HepG2 (cell line): ENCODE measurements at regions not wholly inside any gene's neighbourhood (a gene's known extent, or its start where the extent isn't known, plus 50 kb on each side); places are given as distances from the start of the nearest gene placed in this dataset.

Experiments used
- ATAC-seq: fragments of 200-7000 bp; cut with Tn5 transposase; 3 replicates; pipeline ENCODE4 v1.9.1; 2020; ENCODE audit warnings: mild to moderate bottlenecking, moderate library complexity
- BruUV-seq: library from RNA; stranded (reverse); fragments of 400-500 nt; replicated peaks from 2 replicates; lab custom pipeline; 2021; lab: Mats Ljungman, UMichigan
- CTCF ChIA-PET: fragments of 300-600 bp; formaldehyde crosslinking; extraction: SDS; loops from one replicate; lab custom pipeline; 2021; ENCODE audit warnings: low total read pairs, inconsistent platforms, low intra/inter-chr PET ratio; lab: Yijun Ruan, JAX
- POLR2A ChIA-PET: fragments of 350-600 bp; sonication (Branson Sonifier 250); formaldehyde crosslinking; loops from one replicate; lab custom pipeline; 2020; ENCODE audit warnings: antibody characterized with exemption, inconsistent platforms; lab: Yijun Ruan, JAX
- DNase-seq: peaks from one replicate; pipeline ENCODE4 v3.0.0-alpha.2; 2015; ENCODE audit warnings: low spot score
- FAIRE-seq: peaks from 3 replicates; lab custom pipeline; 2011; peaks lifted over from hg19 to GRCh38; lab: Jason Lieb, UNC
- H2AFZ ChIP-seq: one replicate; pipeline ENCODE4 v1.6.1; 2011; ENCODE audit warnings: low read length, inconsistent platforms
- H3K27ac ChIP-seq: fragments of 300-600 bp; 3 replicates; pipeline ENCODE4 v1.8.0; 2011; ENCODE audit warnings: mixed run types, mild to moderate bottlenecking, mixed read lengths, low read length, inconsistent platforms; ENCODE audit not compliant: insufficient read depth; ENCODE audit errors: extremely low read length
- H3K27me3 ChIP-seq, 2 experiments: fragments of 200-600 bp in 1 of 2; 2 replicates in 1 of 2; 3 replicates in 1 of 2; pipeline versions ENCODE4 v1.6.0 to v1.8.0; 2011; ENCODE audit warnings: low read length in 2 of 2, mild to moderate bottlenecking in 2 of 2, moderate library complexity in 2 of 2, inconsistent platforms in 1 of 2; ENCODE audit not compliant: insufficient read depth in 2 of 2, control insufficient read depth in 1 of 2
- H3K36me3 ChIP-seq, 2 experiments: fragments of 200-600 bp in 1 of 2; replicated peaks in 1 of 2; 2 replicates in 1 of 2; 3 replicates in 1 of 2; pipeline versions ENCODE4 v1.5.1 to v1.8.0; 2011; ENCODE audit warnings: low read length in 2 of 2, inconsistent platforms in 1 of 2; ENCODE audit not compliant: insufficient read depth in 2 of 2, control insufficient read depth in 1 of 2
- H3K4me1 ChIP-seq: 2 replicates; pipeline ENCODE4 v1.5.1; 2012; ENCODE audit warnings: low read length, inconsistent platforms; ENCODE audit not compliant: insufficient read depth
- H3K4me2 ChIP-seq: 2 replicates; pipeline ENCODE4 v1.6.0; 2011; ENCODE audit warnings: low read depth, low read length, inconsistent platforms
- H3K4me3 ChIP-seq, 3 experiments: fragments of 200-600 bp in 1 of 3; sonication (generic), shearing (Covaris generic) in 1 of 3; replicated peaks in 1 of 3; 2 replicates each; pipeline ENCODE4 v1.5.1; 2011 to 2016; ENCODE audit warnings: low read length in 3 of 3, inconsistent platforms in 2 of 3, low read depth in 2 of 3, mild to moderate bottlenecking in 2 of 3, control low read depth in 1 of 3, mixed read lengths in 1 of 3; ENCODE audit not compliant: insufficient read depth in 1 of 3
- H3K79me2 ChIP-seq: one replicate; pipeline ENCODE4 v1.6.1; 2011; ENCODE audit warnings: low read length, inconsistent platforms; ENCODE audit not compliant: insufficient read depth
- H3K9ac ChIP-seq: 2 replicates; pipeline ENCODE4 v1.6.0; 2011; ENCODE audit warnings: mild to moderate bottlenecking, low read depth, low read length, inconsistent platforms; ENCODE audit not compliant: insufficient read depth
- H3K9me3 ChIP-seq: 2 replicates; pipeline ENCODE4 v1.5.1; 2012; ENCODE audit warnings: mild to moderate bottlenecking, low read length
- H4K20me1 ChIP-seq: 2 replicates; pipeline ENCODE4 v1.6.0; 2011; ENCODE audit warnings: inconsistent platforms, mild to moderate bottlenecking, low read length, moderate library complexity; ENCODE audit not compliant: insufficient read depth
- ETV5 ChIP-seq: IDR thresholded peaks from 2 replicates; pipeline ENCODE4 v1.6.1; 2018; ENCODE audit warnings: missing biosample characterization, missing genetic modification reagents, inconsistent platforms, borderline replicate concordance
- JUN ChIP-seq: sonication (generic); formaldehyde crosslinking; IDR thresholded peaks from 2 replicates; pipeline ENCODE4 v1.4.0; 2020; ENCODE audit warnings: mild to moderate bottlenecking, missing genetic modification reagents
- ZNF549 ChIP-seq: sonication (generic); formaldehyde crosslinking; IDR thresholded peaks from 2 replicates; pipeline ENCODE4 v1.5.0; 2020; ENCODE audit warnings: missing genetic modification reagents
- ZNF737 ChIP-seq: sonication (generic); formaldehyde crosslinking; IDR thresholded peaks from 2 replicates; pipeline ENCODE4 v1.5.0; 2020; ENCODE audit warnings: missing genetic modification reagents, mild to moderate bottlenecking, borderline replicate concordance
- ZNF770 ChIP-seq: sonication (generic); formaldehyde crosslinking; IDR thresholded peaks from 2 replicates; pipeline ENCODE4 v1.5.0; 2020; ENCODE audit warnings: mild to moderate bottlenecking, missing genetic modification reagents
- WGBS: methylation state at CpG from one replicate; pipeline ENCODE4 v1.1.6; 2017; ENCODE audit warnings: low lambda C conversion rate; 5-methylcytosine and 5-hydroxymethylcytosine counted together
- in situ Hi-C: cut with HindIII; loops from 2 replicates; pipeline ENCODE4 v1.10.0; 2017; ENCODE audit warnings: low pct_unique_long_range_greater_than_20kb; ENCODE audit not compliant: extremely low pct_ligation_motif_present
- intact Hi-C: fragments of 100-400 bp; cut with micrococcal nuclease; formaldehyde crosslinking; loops from one replicate; pipeline ENCODE4 v1.10.0; 2022; ENCODE audit not compliant: unreplicated experiment

- POLR2A ChIA-PET = no interaction called here
- BruUV-seq = no TSS peak
- H3K9me3 ChIP-seq = no peaks in the 10 kb centered on the region
- WGBS = 90% methylated on average over 7 of the region's 7 CpGs
- no peak overlapping the region for H3K4me3 ChIP-seq
- intact Hi-C loops (no loop called here), in situ Hi-C loops (loop anchor here (25.0 kb wide), 1 partner anchor 619 kb away; no protein-coding TSS in a partner anchor)
- ATAC-seq (no peak), DNase-seq (no peak), FAIRE-seq (no peak)
- no peak overlapping the region for H3K4me2 ChIP-seq
- TF ChIP-seq JUN (CRISPR knock-in tag) (no peak), ETV5 (CRISPR knock-in tag) (no peak), ZNF549 (CRISPR knock-in tag) (no peak)
- CTCF ChIA-PET = no interaction called here
- H3K27me3 ChIP-seq = no peaks in the 10 kb centered on the region
- H4K20me1 ChIP-seq = no peaks in the 10 kb centered on the region
- peaks cover 7% of the 10 kb centered on the region; the same call in 1 of the 2 replicates for H3K4me1 ChIP-seq
- H3K9ac ChIP-seq = no peak overlapping the region
- no peak overlapping the region for H2AFZ ChIP-seq
- no peaks in the 10 kb centered on the region for H3K36me3 ChIP-seq
- H3K79me2 ChIP-seq = no peaks in the 10 kb centered on the region
- H3K27ac ChIP-seq = no peak overlapping the region
Measured at GRCh38 chr6:154917941-154918340, 77.2 kb upstream of the TIAM2 start.

- no TSS peak for BruUV-seq
- H3K9ac ChIP-seq = no peak overlapping the region
- no peak overlapping the region for H3K4me2 ChIP-seq
- H3K36me3 ChIP-seq = no peaks in the 10 kb centered on the region
- intact Hi-C loops = loop anchor here (10.0 kb wide), 1 partner anchor 325 kb away; no protein-coding TSS in a partner anchor
- no peaks in the 10 kb centered on the region for H3K79me2 ChIP-seq
- no peak overlapping the region for H3K27ac ChIP-seq
- ChIA-PET POLR2A (no interaction called here), CTCF (no interaction called here)
- no peaks in the 10 kb centered on the region for H4K20me1 ChIP-seq
- H3K4me3 ChIP-seq = no peak overlapping the region
- no peak for FAIRE-seq
- no peak for ATAC-seq
- no peaks in the 10 kb centered on the region for H3K27me3 ChIP-seq
- 87% methylated on average over 5 of the region's 5 CpGs for WGBS
- no peaks in the 10 kb centered on the region for H3K9me3 ChIP-seq
- peaks cover 7% of the 10 kb centered on the region; the same call in 1 of the 2 replicates for H3K4me1 ChIP-seq
- no peak for DNase-seq
- no peak overlapping the region for H2AFZ ChIP-seq
- TF ChIP-seq ZNF770 (CRISPR knock-in tag) = 0 out of 2 replicates have a peak, but pooled peaks have one; percentile 2
- TF ChIP-seq ZNF737 = no peak
- in situ Hi-C loops = loop anchor here (25.0 kb wide), 1 partner anchor 617 kb away; no protein-coding TSS in a partner anchor
Measured at GRCh38 chr6:154919806-154920205, 75.3 kb upstream of the TIAM2 start.
